ENCODE measurements at regions not wholly inside any gene's neighbourhood (a gene's known extent, or its start where the extent isn't known, plus 50 kb on each side); places are given as distances from the start of the nearest gene placed in this dataset.

- no peak for DNase-seq (ENCODE audit: low spot score)
- in situ Hi-C loops (cut with MboI; ENCODE audit: low pct_unique_long_range_greater_than_20kb, low sequenced_read_pairs, unreplicated experiment), result no loop called here
- no peak for TF ChIP-seq CTCF (IDR thresholded peaks at IDR 0.05; ENCODE audit: extremely low read depth, insufficient read depth, missing control alignments)
Observed at GRCh38 chr6:40695750-40696415, 108.7 kb upstream of the LRFN2 start.

DNA sequence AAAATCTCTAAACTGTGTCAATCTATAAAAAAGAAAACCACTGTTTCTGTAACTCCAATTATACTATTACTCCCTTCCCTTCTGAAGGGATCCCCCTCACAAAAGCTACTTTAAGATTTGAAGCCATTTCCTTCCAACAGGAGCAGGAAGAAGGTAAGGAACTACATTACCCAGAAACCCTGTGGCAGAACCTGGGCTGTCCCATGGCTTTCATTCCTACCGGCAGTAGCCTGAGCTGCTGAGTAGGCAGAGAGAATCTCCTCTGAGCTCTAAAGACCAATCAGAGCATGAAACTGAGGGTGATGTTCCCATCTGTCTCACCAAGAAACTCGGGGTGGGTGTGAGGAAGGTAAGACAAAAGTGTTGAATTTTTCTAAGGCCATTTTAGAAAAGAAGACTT lies 108.0 kb upstream of the LRFN2 start:
- in situ Hi-C loops (cut with MboI; ENCODE audit: low pct_unique_long_range_greater_than_20kb, low sequenced_read_pairs, unreplicated experiment), result no loop called here
- TF ChIP-seq CTCF (IDR thresholded peaks at IDR 0.05; ENCODE audit: extremely low read depth, insufficient read depth, missing control alignments), result no peak
- no peak for DNase-seq (ENCODE audit: low spot score)

DNA sequence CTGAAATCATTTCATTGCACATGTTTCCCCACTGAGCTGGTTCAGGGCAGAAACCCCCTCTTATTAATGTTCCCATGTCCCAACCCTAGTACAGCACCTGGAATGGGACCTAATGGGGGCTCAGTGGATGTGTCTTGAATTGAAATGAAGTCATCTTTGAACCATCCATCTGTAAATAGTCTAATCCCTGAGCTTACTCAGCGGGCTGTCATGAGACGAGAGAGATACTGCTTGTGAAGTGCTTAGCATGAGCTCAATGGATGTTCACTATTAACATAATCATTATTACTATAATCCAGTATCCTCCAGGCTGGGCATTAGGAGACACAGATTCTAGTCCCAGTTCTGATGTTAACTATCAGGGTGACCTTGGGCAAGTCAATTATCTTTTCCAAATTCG lies 106.6 kb upstream of the LRFN2 start:
- DNase-seq (ENCODE audit: low spot score), result no peak
- no peak for TF ChIP-seq CTCF (IDR thresholded peaks at IDR 0.05; ENCODE audit: extremely low read depth, insufficient read depth, missing control alignments)
- in situ Hi-C loops (cut with MboI; ENCODE audit: low pct_unique_long_range_greater_than_20kb, low sequenced_read_pairs, unreplicated experiment), result no loop called here

DNA sequence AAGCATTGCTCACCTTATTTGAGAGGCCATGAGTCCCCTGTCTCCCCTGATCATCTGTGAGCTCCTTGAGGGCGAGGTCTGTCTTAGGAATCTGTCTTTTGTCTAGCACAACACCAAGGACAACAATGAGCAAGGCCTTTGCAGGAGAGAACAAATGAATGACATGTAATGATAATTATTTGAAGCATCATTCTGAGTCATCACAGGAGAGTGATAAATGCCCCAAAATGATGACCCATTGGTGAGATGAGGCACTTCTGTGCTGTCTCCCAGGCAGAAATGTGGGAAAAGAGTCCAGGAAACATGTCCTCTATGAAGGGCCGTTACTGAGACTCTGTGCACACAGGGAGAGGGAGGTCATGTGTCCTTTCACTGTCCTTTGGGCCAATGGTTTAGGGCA lies 105.2 kb upstream of the LRFN2 start:
- TF ChIP-seq CTCF (IDR thresholded peaks at IDR 0.05; ENCODE audit: extremely low read depth, insufficient read depth, missing control alignments), result no peak
- DNase-seq (ENCODE audit: low spot score), result no peak
- in situ Hi-C loops (cut with MboI; ENCODE audit: low pct_unique_long_range_greater_than_20kb, low sequenced_read_pairs, unreplicated experiment), result no loop called here

GRCh38 chr6:40689185-40689584 lies 102.0 kb upstream of the LRFN2 start:
- in situ Hi-C loops (cut with MboI; ENCODE audit: low pct_unique_long_range_greater_than_20kb, low sequenced_read_pairs, unreplicated experiment), result no loop called here
- no peak for DNase-seq (ENCODE audit: low spot score)
- no peak for TF ChIP-seq CTCF (IDR thresholded peaks at IDR 0.05; ENCODE audit: extremely low read depth, insufficient read depth, missing control alignments)

DNA sequence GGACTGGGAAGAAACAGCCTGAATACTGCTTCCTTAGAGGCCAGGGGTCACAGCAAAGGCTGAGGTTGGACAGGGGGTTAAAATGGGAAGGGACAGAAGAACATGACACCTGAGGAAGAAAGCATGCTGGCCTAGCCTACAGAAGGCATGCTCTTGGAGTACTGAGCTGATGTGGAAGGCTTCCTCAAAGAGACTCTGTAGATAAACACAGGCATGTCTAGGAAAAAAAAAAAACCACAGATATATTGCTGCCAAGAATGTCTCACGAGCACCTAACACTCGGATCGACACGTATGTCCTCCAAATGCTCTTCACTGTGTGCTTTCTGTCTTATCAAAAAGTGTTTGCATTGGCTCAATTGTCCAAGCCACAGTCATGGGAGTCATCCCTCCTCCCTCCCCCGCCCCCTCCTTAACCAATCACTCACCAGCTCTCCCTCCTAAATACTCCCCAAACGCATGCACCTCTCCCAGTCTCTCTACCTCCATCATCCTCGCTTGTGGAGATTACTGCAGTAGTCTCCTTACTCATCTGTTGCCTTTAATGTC lies 101.1 kb upstream of the LRFN2 start:
- in situ Hi-C loops (cut with MboI; ENCODE audit: low pct_unique_long_range_greater_than_20kb, low sequenced_read_pairs, unreplicated experiment), result no loop called here
- TF ChIP-seq CTCF (IDR thresholded peaks at IDR 0.05; ENCODE audit: extremely low read depth, insufficient read depth, missing control alignments), result no peak
- DNase-seq (ENCODE audit: low spot score), result no peak
